ENCODE measurements at regions not wholly inside any gene's neighbourhood (a gene's known extent, or its start where the extent isn't known, plus 50 kb on each side); places are given as distances from the start of the nearest gene placed in this dataset.

DNA sequence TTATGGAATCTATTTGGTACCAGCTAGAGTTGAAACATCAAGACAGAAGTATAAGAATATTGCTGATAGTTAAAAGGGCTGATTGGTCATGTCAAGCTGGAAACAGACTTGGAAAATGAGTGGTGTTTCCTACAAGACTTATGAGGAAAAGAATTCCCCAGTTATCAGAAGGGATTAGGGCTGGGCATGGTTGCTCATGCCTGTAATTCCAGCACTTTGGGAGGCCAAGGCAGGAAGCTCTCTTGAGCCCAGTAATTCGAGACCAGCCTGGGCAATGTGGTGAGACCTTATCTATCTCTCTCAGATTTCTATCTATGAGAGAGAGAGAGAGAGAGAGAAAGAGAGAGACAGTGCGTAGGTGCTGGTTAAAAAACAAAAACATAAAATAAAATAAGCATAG lies 139.5 kb upstream of the PMFBP1 start:
- TF ChIP-seq, protein P1, sequence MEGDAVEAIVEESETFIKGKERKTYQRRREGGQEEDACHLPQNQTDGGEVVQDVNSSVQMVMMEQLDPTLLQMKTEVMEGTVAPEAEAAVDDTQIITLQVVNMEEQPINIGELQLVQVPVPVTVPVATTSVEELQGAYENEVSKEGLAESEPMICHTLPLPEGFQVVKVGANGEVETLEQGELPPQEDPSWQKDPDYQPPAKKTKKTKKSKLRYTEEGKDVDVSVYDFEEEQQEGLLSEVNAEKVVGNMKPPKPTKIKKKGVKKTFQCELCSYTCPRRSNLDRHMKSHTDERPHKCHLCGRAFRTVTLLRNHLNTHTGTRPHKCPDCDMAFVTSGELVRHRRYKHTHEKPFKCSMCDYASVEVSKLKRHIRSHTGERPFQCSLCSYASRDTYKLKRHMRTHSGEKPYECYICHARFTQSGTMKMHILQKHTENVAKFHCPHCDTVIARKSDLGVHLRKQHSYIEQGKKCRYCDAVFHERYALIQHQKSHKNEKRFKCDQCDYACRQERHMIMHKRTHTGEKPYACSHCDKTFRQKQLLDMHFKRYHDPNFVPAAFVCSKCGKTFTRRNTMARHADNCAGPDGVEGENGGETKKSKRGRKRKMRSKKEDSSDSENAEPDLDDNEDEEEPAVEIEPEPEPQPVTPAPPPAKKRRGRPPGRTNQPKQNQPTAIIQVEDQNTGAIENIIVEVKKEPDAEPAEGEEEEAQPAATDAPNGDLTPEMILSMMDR (IDR thresholded peaks at IDR 0.05; ENCODE audit: low read depth, low read length, poor library complexity, severe bottlenecking): no peak
- TF ChIP-seq EZH2phosphoT487 (IDR thresholded peaks at IDR 0.05; ENCODE audit: borderline replicate concordance, low read length): no peak

All from DOHH2 (cell line).